Gastroesophageal sphincter (tissue), 3 donors: ENCODE measurements at regions not wholly inside any gene's neighbourhood (a gene's known extent, or its start where the extent isn't known, plus 50 kb on each side); places are given as distances from the start of the nearest gene placed in this dataset.

Experiments
- EP300 ChIP-seq: sonication (generic); formaldehyde crosslinking; IDR thresholded peaks from one replicate; pipeline ENCODE4 v1.6.1; 2017; ENCODE audit warnings: antibody characterized with exemption, mild to moderate bottlenecking
- POLR2A ChIP-seq, 2 donors: fragments of 450-650 bp; IDR thresholded peaks; one replicate each; pipeline ENCODE4 v1.6.1; 2017; ENCODE audit warnings: antibody characterized with exemption in 2 of 2, mild to moderate bottlenecking in 2 of 2, moderate library complexity in 1 of 2
- POLR2AphosphoS5 ChIP-seq: sonication (generic); formaldehyde crosslinking; IDR thresholded peaks from one replicate; pipeline ENCODE4 v1.6.1; 2017; ENCODE audit warnings: antibody characterized with exemption
- TF ChIP-seq, protein P1 (sequence below), 4 experiments: fragments of 200-600 bp in 2 of 4; fragments of 450-650 bp in 2 of 4; sonication (generic) in 1 of 4; IDR thresholded peaks; one replicate each; pipeline ENCODE4 v1.5.1; 2017 to 2019; ENCODE audit warnings: antibody characterized with exemption in 4 of 4, mild to moderate bottlenecking in 2 of 4, moderate library complexity in 2 of 4

DNA sequence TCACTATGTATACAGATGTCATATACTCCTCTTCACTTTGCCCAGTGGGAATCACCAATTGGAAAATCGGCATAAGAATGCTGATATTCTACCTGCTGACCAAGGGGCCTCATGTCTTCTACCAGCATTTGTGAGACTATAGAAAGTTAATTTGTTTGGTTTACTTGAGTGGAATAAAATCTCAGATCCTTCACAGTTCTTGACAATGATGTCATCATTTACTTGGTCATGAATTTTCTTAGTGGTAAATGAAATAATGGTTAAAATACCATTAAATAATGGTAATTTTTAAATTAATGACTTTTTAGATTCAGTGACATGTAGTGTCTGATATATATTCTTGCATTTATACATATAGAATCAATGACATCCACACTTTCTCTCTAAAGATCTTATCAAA, 1052.6 kb downstream of the ADGRL3 start:
- TF ChIP-seq, protein P1, sequence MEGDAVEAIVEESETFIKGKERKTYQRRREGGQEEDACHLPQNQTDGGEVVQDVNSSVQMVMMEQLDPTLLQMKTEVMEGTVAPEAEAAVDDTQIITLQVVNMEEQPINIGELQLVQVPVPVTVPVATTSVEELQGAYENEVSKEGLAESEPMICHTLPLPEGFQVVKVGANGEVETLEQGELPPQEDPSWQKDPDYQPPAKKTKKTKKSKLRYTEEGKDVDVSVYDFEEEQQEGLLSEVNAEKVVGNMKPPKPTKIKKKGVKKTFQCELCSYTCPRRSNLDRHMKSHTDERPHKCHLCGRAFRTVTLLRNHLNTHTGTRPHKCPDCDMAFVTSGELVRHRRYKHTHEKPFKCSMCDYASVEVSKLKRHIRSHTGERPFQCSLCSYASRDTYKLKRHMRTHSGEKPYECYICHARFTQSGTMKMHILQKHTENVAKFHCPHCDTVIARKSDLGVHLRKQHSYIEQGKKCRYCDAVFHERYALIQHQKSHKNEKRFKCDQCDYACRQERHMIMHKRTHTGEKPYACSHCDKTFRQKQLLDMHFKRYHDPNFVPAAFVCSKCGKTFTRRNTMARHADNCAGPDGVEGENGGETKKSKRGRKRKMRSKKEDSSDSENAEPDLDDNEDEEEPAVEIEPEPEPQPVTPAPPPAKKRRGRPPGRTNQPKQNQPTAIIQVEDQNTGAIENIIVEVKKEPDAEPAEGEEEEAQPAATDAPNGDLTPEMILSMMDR (IDR thresholded peaks at IDR 0.05), result no peak
- no peak for TF ChIP-seq POLR2A (IDR thresholded peaks at IDR 0.05)
- TF ChIP-seq POLR2AphosphoS5, result no peak
- no peak for TF ChIP-seq EP300
